Rectal smooth muscle tissue (tissue), 1 donor: ENCODE measurements at regions not wholly inside any gene's neighbourhood (a gene's known extent, or its start where the extent isn't known, plus 50 kb on each side); places are given as distances from the start of the nearest gene placed in this dataset.

ENCODE experiments used
- H3K27ac ChIP-seq: one replicate; pipeline ENCODE4 v1.7.0; 2013; ENCODE audit warnings: low read depth, low read length, inconsistent platforms
- H3K27me3 ChIP-seq: one replicate; pipeline ENCODE4 v1.7.0; 2013; ENCODE audit warnings: low read length; ENCODE audit not compliant: control insufficient read depth, insufficient read depth
- H3K36me3 ChIP-seq: one replicate; pipeline ENCODE4 v1.7.0; 2013; ENCODE audit warnings: low read length; ENCODE audit not compliant: control insufficient read depth, insufficient read depth
- H3K4me1 ChIP-seq: one replicate; pipeline ENCODE4 v1.7.0; 2013; ENCODE audit warnings: low read length; ENCODE audit not compliant: control insufficient read depth, insufficient read depth
- H3K4me3 ChIP-seq: one replicate; pipeline ENCODE4 v1.7.0; 2013; ENCODE audit warnings: low read length
- H3K9ac ChIP-seq: one replicate; pipeline ENCODE4 v1.7.0; 2013; ENCODE audit warnings: low read length

DNA sequence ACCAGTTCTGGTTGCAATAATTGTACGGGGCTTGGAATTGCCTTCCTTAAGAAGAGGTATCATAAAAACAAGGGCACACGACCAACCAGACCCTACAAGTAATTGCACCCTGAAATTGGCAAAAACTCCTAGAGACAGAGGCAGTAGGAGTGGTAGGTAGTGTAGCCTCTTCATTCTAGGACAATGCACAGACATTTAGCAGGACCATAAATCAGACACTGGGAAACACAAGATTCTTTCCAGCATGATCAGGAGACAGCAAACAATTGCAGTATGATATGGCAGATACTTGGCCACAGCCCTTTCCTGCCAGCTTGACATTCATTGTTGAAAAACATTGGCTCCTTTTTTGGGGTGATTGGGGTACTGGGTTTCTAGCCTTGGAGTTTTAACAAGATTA is 186.6 kb upstream of the PIK3C3 start:
- Histone ChIP-seq H3K36me3 (no peaks in the 10 kb centered on the region), H3K9ac (no peak overlapping the region), H3K4me1 (no peaks in the 10 kb centered on the region), H3K4me3 (no peak overlapping the region), H3K27me3 (no peaks in the 10 kb centered on the region), H3K27ac (no peak overlapping the region)

DNA sequence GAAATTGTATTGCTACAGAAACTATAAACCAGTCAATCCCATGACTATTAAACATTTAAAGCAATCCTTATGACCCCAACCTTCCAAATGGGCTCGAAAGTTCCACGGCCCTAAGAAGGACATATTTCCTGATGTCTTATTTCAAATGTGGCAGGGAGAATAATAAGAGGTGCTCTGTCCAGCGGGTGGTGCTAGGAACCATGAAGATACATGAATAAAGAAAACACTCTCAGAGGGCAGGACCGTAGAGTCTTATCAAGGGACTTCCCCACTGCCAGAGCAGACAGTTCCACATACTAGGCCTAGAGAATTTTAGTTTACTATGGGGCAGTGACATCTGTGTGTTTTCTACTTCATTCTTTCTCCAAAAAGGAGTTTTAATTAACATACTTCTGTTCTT is 187.1 kb upstream of the PIK3C3 start:
- no peak overlapping the region for H3K4me3 ChIP-seq
- H3K4me1 ChIP-seq, result no peaks in the 10 kb centered on the region
- H3K9ac ChIP-seq, result no peak overlapping the region
- H3K27me3 ChIP-seq, result no peaks in the 10 kb centered on the region
- no peak overlapping the region for H3K27ac ChIP-seq
- no peaks in the 10 kb centered on the region for H3K36me3 ChIP-seq

DNA sequence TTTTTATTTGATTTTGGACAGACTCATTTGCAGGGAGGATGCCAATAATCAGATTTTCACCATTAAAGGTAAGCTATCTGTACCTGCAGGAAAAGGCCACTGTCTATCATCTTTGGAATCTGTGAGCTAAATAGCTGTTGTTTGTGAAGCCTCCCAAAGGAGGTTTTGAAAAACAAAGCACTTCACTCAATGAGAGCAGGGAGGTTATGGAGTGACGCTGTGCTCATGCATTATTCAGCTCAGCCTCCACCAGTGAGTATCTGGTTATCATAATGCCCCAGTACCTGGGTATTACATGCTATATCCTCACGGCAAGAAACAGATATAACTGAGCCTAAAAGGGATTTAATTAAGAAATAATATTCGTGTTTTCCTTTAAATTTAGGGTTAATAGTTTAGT is 189.6 kb upstream of the PIK3C3 start:
- Histone ChIP-seq H3K27ac (no peak overlapping the region), H3K9ac (no peak overlapping the region), H3K27me3 (no peaks in the 10 kb centered on the region), H3K36me3 (no peaks in the 10 kb centered on the region), H3K4me3 (no peak overlapping the region), H3K4me1 (no peaks in the 10 kb centered on the region)

DNA sequence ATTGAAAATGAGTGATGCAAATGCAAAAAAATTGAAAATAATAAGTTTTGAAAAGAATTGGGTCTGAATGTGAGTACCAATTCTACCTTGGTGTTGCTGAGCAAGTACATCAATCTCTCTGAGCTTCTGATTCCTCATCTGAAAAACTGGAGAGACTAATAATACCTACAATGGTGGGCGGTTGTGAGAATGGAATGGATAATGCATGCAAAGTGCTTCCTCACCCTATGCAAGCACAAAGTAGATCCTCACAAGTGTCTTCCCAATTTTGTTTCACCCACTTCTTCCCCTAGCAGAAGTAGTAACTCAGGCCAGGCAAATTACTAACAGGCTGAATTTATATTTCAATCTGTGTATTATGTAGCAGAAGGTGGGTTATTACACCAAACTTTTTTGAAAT is 191.7 kb upstream of the PIK3C3 start:
- H3K27me3 ChIP-seq, result no peaks in the 10 kb centered on the region
- no peak overlapping the region for H3K4me3 ChIP-seq
- no peak overlapping the region for H3K9ac ChIP-seq
- no peaks in the 10 kb centered on the region for H3K4me1 ChIP-seq
- H3K36me3 ChIP-seq, result no peaks in the 10 kb centered on the region
- H3K27ac ChIP-seq, result no peak overlapping the region

DNA sequence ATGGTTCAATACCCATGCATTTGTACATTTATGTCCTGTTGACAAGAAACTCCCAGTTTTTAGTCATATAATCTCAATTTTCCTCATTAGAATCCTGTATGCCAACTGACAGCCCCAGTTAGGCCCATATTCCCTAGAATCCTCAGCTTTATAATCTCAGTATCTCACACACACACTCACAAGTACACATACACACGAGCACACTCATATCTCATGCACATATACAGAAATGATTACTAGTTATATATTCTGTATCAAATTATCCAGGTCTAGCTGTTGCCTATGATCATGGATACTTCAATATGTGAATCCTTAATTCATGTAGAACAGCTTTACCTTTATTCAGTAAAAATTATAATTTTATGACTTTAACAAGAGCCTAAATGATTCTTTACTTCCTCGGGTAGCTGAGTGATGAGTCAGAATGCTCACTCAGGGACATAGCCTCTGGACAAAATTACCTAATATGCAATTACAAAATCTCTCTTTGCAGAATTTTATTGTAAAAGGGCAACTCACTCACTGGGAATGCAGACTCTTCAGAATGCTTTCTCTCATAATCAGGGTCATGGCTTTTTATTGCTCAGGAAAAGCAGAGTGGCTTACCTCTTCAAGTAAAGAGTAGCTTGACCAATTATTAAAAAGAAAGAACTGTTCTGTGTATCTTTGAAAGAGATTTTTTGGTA is 193.6 kb upstream of the PIK3C3 start:
- H3K4me1 ChIP-seq, result no peaks in the 10 kb centered on the region
- H3K27me3 ChIP-seq, result no peaks in the 10 kb centered on the region
- H3K36me3 ChIP-seq, result no peaks in the 10 kb centered on the region
- no peak overlapping the region for H3K4me3 ChIP-seq
- H3K27ac ChIP-seq, result no peak overlapping the region
- H3K9ac ChIP-seq, result no peak overlapping the region

DNA sequence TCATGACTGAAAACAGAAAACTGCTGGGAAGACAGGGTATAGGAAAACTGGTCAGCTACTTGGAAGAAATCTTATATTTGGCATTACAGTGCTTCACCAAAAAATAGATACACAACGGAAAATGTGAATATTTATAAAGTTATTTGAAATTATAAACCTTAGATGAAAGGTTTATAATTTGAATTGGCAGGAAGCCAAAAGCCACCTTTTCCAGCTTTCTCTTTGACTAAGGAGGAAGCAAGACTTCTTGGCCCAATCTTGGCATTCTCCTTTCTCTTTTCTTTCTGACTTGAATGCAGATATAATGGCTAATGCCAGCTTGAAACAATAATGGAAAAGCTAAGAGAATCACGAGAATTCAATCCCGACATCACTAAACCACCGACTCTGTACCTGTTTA is 196.5 kb upstream of the PIK3C3 start:
- no peaks in the 10 kb centered on the region for H3K27me3 ChIP-seq
- no peaks in the 10 kb centered on the region for H3K4me1 ChIP-seq
- H3K9ac ChIP-seq, result no peak overlapping the region
- no peak overlapping the region for H3K27ac ChIP-seq
- H3K4me3 ChIP-seq, result no peak overlapping the region
- H3K36me3 ChIP-seq, result no peaks in the 10 kb centered on the region

DNA sequence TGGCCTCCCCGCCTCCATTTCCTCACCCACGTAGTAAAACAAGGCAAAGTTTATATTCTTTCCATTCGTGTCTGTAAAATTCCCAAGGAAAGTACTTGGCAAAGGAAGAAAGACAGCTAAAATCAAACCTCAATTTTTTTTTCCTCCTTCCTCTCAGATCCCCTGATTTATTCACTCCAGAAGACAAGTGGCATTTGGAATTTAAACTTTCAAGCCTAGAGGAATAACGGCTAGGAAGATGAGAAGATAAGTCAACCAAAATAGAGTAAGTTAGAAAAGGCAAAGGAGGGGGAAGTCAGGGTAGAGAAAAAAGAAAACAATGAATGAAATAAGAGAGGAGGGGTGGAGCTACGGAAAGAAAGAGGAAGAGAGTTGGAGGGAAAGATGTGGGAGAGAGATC is 198.9 kb upstream of the PIK3C3 start:
- Histone ChIP-seq H3K4me1 (no peaks in the 10 kb centered on the region), H3K27ac (no peak overlapping the region), H3K9ac (no peak overlapping the region), H3K27me3 (no peaks in the 10 kb centered on the region), H3K36me3 (no peaks in the 10 kb centered on the region), H3K4me3 (no peak overlapping the region)

DNA sequence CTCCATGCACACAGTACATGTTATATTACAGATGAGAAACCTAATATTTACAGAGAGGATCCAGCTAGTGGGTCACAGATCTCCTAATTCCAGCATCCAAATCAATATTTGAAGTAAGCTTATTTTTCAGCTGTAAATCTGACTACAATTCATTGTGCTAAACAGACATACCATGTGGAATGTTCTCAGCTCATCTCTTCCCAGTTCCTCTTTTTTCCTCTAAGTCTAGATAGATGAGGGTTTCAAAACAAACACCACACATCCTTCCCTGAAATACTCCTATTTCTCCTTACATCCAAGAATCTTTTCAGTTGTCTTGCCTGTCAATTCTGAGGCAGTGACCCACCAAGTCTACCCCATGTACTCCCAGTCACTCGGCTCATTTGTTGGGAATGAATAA is 200.7 kb upstream of the PIK3C3 start:
- H3K9ac ChIP-seq, result no peak overlapping the region
- H3K27me3 ChIP-seq, result no peaks in the 10 kb centered on the region
- H3K4me1 ChIP-seq, result no peaks in the 10 kb centered on the region
- no peak overlapping the region for H3K4me3 ChIP-seq
- no peaks in the 10 kb centered on the region for H3K36me3 ChIP-seq
- H3K27ac ChIP-seq, result no peak overlapping the region

DNA sequence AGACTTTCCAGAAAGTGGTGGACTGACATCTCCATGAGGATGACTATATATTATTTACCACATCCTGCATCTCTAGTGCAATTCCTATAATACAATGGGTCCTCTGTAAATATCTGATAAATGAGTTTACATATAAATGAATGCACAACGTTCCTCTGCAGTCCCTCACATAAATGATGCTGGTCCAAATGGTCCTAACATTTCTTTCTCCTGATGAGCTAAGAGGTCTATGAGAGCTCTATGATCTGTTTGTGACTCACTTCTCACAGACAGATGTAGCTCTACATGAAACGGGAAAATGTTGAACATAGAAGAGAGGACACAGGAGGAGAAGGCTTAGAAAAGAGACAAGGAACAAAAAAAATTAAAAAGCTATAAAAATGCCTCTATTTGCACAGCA is 201.2 kb upstream of the PIK3C3 start:
- Histone ChIP-seq H3K4me3 (no peak overlapping the region), H3K4me1 (no peaks in the 10 kb centered on the region), H3K9ac (no peak overlapping the region), H3K27me3 (no peaks in the 10 kb centered on the region), H3K36me3 (no peaks in the 10 kb centered on the region), H3K27ac (no peak overlapping the region)

DNA sequence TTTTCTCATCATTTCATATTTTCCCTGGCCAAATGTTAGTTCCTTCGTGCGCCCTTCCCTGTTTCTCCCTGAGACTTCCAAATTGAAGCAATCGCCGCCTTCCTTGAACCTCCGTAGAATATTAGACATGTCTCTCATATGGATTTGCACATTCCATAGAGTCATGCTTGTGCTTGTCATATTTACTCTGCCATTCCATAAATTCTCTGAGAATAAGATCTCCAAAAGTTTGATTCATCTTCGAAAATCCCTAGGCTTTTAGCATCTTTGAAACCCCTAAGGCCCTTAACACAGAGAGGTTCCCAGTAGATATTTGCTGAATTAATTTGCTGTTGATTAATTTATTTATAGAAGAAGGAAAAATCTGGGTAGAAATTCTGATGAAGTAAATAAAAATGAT is 202.2 kb upstream of the PIK3C3 start:
- no peaks in the 10 kb centered on the region for H3K36me3 ChIP-seq
- no peak overlapping the region for H3K9ac ChIP-seq
- no peaks in the 10 kb centered on the region for H3K4me1 ChIP-seq
- no peak overlapping the region for H3K4me3 ChIP-seq
- H3K27me3 ChIP-seq, result no peaks in the 10 kb centered on the region
- H3K27ac ChIP-seq, result no peak overlapping the region

DNA sequence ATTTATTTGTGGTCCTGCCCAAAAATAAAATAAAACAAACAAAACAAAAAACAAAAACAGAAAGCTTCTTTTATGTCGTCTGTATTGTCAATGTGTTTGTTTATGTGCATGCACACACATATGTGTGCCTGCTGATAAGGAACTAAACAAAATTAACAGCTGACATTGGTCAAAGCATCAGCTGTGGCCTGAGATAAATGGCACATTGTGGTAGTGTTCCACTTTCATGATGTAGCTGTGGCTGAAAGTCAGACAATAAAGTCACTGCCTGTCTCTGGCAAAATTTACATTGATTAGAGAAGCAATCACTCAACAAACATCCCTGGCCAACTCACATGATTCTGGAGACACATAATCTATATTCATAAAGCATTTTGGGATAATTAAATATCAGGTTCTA is 203.4 kb upstream of the PIK3C3 start:
- Histone ChIP-seq H3K9ac (no peak overlapping the region), H3K4me1 (no peaks in the 10 kb centered on the region), H3K27me3 (no peaks in the 10 kb centered on the region), H3K27ac (no peak overlapping the region), H3K4me3 (no peak overlapping the region), H3K36me3 (no peaks in the 10 kb centered on the region)

DNA sequence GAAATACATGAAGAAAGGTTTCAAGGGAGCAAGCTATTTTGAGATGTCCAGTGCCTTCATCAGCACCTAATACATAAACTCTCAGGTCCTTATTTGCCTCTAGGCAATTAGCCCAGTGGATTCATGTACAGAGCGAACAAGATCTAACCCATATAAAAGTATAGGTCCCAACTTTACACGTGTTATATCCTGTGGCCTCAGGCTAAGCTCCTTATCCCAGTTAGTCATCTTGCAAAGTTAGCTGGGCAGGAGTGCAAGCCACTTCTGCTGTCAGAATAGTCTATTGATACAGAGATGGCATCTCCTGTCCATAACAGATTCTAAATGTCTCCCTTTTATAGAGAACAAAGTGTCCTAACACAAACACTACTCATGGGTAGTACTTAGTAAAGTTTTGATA is 203.9 kb upstream of the PIK3C3 start:
- Histone ChIP-seq H3K36me3 (no peaks in the 10 kb centered on the region), H3K4me1 (no peaks in the 10 kb centered on the region), H3K4me3 (no peak overlapping the region), H3K9ac (no peak overlapping the region), H3K27ac (no peak overlapping the region), H3K27me3 (no peaks in the 10 kb centered on the region)

DNA sequence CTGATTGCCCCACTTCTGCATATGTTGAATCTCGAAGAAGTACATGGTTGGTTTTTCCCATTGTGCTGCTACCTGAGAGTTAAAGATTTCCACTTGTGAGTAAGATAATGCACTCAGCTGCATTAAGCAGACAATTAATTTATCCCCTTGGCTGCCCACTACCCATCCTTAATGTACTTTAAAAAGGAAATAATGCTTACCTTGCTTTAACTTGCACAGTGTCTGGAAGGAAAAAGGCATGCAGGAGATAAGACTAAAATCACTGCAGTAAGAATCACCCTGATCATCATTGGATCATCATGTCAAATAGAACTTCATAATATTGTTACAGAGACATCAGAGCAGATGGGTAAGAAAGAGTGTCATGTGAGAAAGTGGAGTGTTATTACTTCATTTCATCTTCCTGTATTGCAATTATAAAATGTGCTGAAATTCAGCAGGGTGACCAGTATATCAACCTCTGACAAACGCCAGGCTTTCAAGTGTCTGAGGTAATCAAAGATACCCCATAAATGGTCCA is 207.3 kb upstream of the PIK3C3 start:
- Histone ChIP-seq H3K27me3 (no peaks in the 10 kb centered on the region), H3K4me1 (no peaks in the 10 kb centered on the region), H3K9ac (no peak overlapping the region), H3K4me3 (no peak overlapping the region), H3K36me3 (no peaks in the 10 kb centered on the region), H3K27ac (no peak overlapping the region)
